ENCODE measurements at regions not wholly inside any gene's neighbourhood (a gene's known extent, or its start where the extent isn't known, plus 50 kb on each side); places are given as distances from the start of the nearest gene placed in this dataset.

- Histone ChIP-seq H3K4me1 (ENCODE audit: control insufficient read depth in 5 of 5, insufficient read depth in 5 of 5, low read length in 5 of 5) (peaks cover 0 to 44% (median 6%) of the 10 kb centered on the region in 5 donors), H3K9ac (ENCODE audit: insufficient read depth in 1 of 2, low read length in 2 of 2) (no peak overlapping the region), H3K4me3 (no peak overlapping the region), H3K36me3 (ENCODE audit: control insufficient read depth in 4 of 4, insufficient read depth in 4 of 4, low read length in 4 of 4) (no peaks in the 10 kb centered on the region), H3K27me3 (ENCODE audit: control insufficient read depth in 3 of 3, insufficient read depth in 3 of 3, low read length in 2 of 3) (no peaks in the 10 kb centered on the region), H3K27ac (ENCODE audit: low read depth in 1 of 2, low read length in 1 of 2) (no peak overlapping the region), H3K9me3 (ENCODE audit: control insufficient read depth in 4 of 4, insufficient read depth in 3 of 4, low read length in 3 of 4) (no peaks in the 10 kb centered on the region)
- no peak for TF ChIP-seq CTCF (IDR thresholded peaks at IDR 0.05; ENCODE audit: control extremely low read depth, extremely low read depth)
- ATAC-seq (ENCODE audit: insufficient read depth, low FRiP score) = no peak
- DNase-seq = peak in 2 of 3 donors; percentile 76 to 85
Observed at GRCh38 chr12:46518169-46518568, 145.6 kb upstream of the SLC38A2 start.

GRCh38 chr12:46517579-46517962 is 145.0 kb upstream of the SLC38A2 start:
- Histone ChIP-seq H3K36me3 (ENCODE audit: control insufficient read depth in 4 of 4, insufficient read depth in 4 of 4, low read length in 4 of 4) (no peaks in the 10 kb centered on the region), H3K27me3 (ENCODE audit: control insufficient read depth in 3 of 3, insufficient read depth in 3 of 3, low read length in 2 of 3) (no peaks in the 10 kb centered on the region), H3K27ac (ENCODE audit: low read depth in 1 of 2, low read length in 1 of 2) (no peak overlapping the region), H3K4me3 (no peak overlapping the region), H3K9me3 (ENCODE audit: control insufficient read depth in 4 of 4, insufficient read depth in 3 of 4, low read length in 3 of 4) (no peaks in the 10 kb centered on the region), H3K4me1 (ENCODE audit: control insufficient read depth in 5 of 5, insufficient read depth in 5 of 5, low read length in 5 of 5) (peaks cover 0 to 42% (median 5%) of the 10 kb centered on the region in 5 donors), H3K9ac (ENCODE audit: insufficient read depth in 1 of 2, low read length in 2 of 2) (no peak overlapping the region)
- ATAC-seq (ENCODE audit: insufficient read depth, low FRiP score) (no peak), DNase-seq (peak in 1 of 3 donors; percentile 4)
- no peak for TF ChIP-seq CTCF (IDR thresholded peaks at IDR 0.05; ENCODE audit: control extremely low read depth, extremely low read depth)
- 90 to 91% methylated on average over 1 of the region's 1 CpG for WGBS, 2 donors

- DNase-seq (no peak), ATAC-seq (ENCODE audit: insufficient read depth, low FRiP score) (no peak)
- H3K4me3 ChIP-seq = no peak overlapping the region
- no peaks in the 10 kb centered on the region for H3K36me3 ChIP-seq (ENCODE audit: control insufficient read depth in 4 of 4, insufficient read depth in 4 of 4, low read length in 4 of 4)
- 87 to 94% methylated on average over 6 of the region's 6 CpGs for WGBS, 2 donors
- no peaks in the 10 kb centered on the region for H3K27me3 ChIP-seq (ENCODE audit: control insufficient read depth in 3 of 3, insufficient read depth in 3 of 3, low read length in 2 of 3)
- H3K9ac ChIP-seq (ENCODE audit: insufficient read depth in 1 of 2, low read length in 2 of 2) = no peak overlapping the region
- H3K9me3 ChIP-seq (ENCODE audit: control insufficient read depth in 4 of 4, insufficient read depth in 3 of 4, low read length in 3 of 4) = no peaks in the 10 kb centered on the region
- peaks cover 0 to 36% (median 5%) of the 10 kb centered on the region in 5 donors for H3K4me1 ChIP-seq (ENCODE audit: control insufficient read depth in 5 of 5, insufficient read depth in 5 of 5, low read length in 5 of 5)
- H3K27ac ChIP-seq (ENCODE audit: low read depth in 1 of 2, low read length in 1 of 2) = no peak overlapping the region
- TF ChIP-seq CTCF (IDR thresholded peaks at IDR 0.05; ENCODE audit: control extremely low read depth, extremely low read depth) = no peak
Observed at GRCh38 chr12:46516933-46517578, 144.5 kb upstream of the SLC38A2 start.
